RWPE1 (cell line): ENCODE measurements at regions not wholly inside any gene's neighbourhood (a gene's known extent, or its start where the extent isn't known, plus 50 kb on each side); places are given as distances from the start of the nearest gene placed in this dataset.

Source experiments
- CTCF ChIA-PET: fragments of 350-600 bp; sonication (Branson Sonifier 250); formaldehyde crosslinking; extraction: SDS; loops from one replicate; lab custom pipeline; 2021; lab: Yijun Ruan, JAX
- POLR2A ChIA-PET: fragments of 400-600 bp; formaldehyde crosslinking; extraction: SDS; loops from one replicate; lab custom pipeline; 2020; ENCODE audit warnings: antibody characterized with exemption; ENCODE audit not compliant: low non-redundant PET; lab: Yijun Ruan, JAX
- DNase-seq: peaks from one replicate; pipeline ENCODE4 v3.0.0; 2012; ENCODE audit warnings: low spot score
- H3K27ac ChIP-seq: fragments of 450-650 bp; 2 replicates; pipeline ENCODE4 v1.5.1; 2017
- TF ChIP-seq, protein P1 (sequence below): fragments of 450-650 bp; conservative IDR thresholded peaks from 2 replicates; pipeline ENCODE4 v1.5.1; 2017; ENCODE audit warnings: low read depth, mild to moderate bottlenecking

DNA sequence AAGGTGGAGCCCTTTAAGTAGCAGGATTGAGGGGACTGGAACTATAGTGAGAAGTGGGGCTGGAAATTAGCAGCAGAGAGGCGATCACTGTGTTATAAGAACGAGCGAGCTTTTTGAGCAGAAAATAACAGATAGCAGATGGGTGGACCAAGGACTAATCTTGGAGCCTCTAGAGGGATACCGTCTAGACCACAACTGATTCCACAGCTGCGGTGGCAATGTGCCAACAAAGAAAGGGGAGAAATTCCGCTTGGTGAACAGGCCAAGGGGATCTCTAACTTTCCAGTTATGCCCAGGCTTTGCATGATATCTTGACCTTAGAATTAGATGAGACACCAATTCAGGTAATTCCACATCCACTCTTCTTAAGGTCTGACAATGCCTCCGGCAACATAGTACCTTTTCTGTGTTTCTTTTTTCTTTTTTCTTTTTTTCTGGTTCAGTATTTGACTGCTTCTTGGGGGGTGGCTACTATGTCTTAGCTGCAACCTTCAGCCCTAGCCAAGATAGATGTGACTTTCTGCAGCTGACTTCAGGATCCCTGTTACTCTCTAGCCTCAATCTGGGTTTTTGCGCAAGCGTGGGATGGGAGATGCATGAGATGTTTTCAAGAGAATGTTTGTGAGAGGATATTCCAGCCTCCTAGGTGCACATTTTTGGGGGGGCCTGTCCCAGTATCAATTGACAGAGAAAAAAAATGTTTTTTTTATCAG lies 143.4 kb upstream of the CPSF6 start:
- TF ChIP-seq, protein P1, sequence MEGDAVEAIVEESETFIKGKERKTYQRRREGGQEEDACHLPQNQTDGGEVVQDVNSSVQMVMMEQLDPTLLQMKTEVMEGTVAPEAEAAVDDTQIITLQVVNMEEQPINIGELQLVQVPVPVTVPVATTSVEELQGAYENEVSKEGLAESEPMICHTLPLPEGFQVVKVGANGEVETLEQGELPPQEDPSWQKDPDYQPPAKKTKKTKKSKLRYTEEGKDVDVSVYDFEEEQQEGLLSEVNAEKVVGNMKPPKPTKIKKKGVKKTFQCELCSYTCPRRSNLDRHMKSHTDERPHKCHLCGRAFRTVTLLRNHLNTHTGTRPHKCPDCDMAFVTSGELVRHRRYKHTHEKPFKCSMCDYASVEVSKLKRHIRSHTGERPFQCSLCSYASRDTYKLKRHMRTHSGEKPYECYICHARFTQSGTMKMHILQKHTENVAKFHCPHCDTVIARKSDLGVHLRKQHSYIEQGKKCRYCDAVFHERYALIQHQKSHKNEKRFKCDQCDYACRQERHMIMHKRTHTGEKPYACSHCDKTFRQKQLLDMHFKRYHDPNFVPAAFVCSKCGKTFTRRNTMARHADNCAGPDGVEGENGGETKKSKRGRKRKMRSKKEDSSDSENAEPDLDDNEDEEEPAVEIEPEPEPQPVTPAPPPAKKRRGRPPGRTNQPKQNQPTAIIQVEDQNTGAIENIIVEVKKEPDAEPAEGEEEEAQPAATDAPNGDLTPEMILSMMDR, result no peak
- H3K27ac ChIP-seq, result no peak overlapping the region
- DNase-seq, result no peak
- ChIA-PET CTCF (interaction anchor here (0.7 kb wide), 1 partner anchor 140 kb away, joined by 4 read pairs; no protein-coding TSS in a partner anchor), POLR2A (no interaction called here)

DNA sequence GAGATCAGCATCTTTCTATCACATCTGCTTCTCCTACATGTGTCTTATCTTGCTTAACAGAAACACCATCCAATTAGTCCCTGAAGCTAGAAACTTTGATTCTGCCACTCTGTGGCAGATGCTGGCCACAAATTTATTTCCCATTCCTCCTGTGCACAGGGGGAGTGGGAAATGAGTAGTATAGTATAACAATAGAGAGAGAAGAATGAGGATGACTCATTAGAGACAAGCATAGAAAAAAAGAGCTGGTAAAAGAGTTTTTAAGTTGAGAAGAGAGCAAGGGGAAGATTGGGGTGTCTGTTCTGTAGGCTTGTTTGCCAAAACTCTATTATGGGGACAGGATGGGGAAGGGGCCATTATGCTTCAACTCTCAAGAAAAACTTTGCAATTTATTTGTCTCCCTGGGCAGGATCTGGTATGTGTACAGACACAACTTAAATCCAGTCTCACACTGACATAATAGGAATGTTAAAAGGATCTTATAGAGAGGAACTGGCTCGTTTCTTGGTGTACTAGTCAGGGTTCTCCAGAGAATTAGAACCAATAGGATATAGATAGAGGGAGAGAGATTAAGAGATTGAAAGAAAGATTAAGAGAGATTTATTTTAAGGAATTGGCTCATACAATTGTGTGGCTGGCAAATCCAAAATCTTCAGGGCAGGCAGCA lies 142.6 kb upstream of the CPSF6 start:
- peak; percentile 12 for DNase-seq

DNA sequence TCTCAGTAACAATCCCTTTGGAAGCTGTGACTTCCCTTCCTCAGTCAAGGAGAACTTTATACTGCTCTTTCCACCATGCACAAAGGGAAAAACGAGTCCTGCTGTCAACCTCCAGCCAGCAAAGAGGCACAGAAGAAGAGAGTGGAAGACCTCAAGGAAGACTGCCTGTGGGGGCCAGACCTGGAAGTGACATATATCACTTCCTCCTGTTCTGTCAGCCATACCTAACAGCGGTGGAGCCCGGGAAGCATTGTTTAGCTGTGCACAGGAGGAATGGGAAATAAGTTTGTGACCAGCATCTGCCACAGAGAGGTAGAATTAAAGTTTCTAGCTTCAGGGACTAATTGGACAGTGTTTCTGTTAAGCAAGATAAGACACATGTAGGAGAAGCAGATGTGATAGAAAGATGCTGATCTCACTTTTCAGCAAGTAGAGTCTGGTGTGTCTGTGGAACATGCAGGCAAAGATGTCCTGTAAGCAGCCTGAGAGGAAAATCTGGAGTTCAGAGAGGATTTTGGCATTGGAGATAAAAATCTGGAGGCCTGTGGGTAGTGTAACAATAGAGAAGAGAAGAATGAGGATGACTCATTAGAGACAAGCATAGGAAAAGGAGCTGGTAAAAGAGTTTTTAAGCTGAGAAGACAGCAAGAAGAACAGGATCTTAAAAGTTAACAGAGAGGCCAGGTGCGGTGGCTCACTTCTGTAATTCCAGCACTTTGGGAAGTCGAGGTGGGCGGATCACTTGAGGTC lies 141.6 kb upstream of the CPSF6 start:
- no peak for DNase-seq

More for the DNA sequence above, 142.6 kb upstream of the CPSF6 start:
- POLR2A ChIA-PET, result no interaction called here
- CTCF ChIA-PET, result interaction anchor here (0.7 to 0.8 kb wide), 2 partner anchors 141 to 258 kb away, joined by 3 to 4 read pairs; no protein-coding TSS in a partner anchor
- H3K27ac ChIP-seq, result no peak overlapping the region
- TF ChIP-seq, protein P1, result no peak

DNA sequence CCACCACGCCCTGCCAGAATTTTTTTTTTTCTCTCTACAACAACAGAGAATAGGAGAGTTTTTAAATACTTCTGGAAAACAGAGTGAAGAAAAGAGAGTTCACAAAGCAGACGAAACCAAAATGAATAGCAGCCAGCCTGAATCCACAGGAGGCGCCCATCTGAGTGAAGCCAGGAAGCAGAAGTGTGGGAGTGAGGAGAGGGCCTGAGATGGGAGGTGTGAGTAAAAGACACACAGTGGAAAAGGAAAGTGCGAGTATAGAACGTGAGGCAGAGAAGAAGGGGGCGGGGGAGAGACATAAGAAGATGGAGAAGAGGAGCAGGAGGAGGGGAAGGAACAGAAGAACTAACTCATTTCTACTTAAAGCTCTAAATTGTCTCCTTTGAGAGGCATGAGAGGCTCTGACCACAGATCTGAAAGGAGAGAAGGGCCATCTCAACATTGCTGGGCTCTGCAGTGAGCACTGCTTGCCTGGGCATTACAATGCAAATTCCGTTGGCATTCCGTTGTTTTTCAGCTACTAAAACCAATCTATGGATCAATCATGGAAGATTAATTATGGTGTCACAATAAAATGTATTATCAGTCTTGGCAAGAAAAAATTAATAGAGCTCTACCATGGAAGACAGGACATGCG lies 140.1 kb upstream of the CPSF6 start:
- ChIA-PET CTCF (no interaction called here), POLR2A (no interaction called here)
- DNase-seq, result no peak
- no peak overlapping the region for H3K27ac ChIP-seq
- TF ChIP-seq, protein P1, result no peak

More for the DNA sequence above, 141.6 kb upstream of the CPSF6 start:
- TF ChIP-seq, protein P1, result no peak
- no peak overlapping the region for H3K27ac ChIP-seq
- ChIA-PET POLR2A (no interaction called here), CTCF (interaction anchor here (0.6 kb wide), 1 partner anchor 106 kb away, joined by 3 read pairs; no protein-coding TSS in a partner anchor)

DNA sequence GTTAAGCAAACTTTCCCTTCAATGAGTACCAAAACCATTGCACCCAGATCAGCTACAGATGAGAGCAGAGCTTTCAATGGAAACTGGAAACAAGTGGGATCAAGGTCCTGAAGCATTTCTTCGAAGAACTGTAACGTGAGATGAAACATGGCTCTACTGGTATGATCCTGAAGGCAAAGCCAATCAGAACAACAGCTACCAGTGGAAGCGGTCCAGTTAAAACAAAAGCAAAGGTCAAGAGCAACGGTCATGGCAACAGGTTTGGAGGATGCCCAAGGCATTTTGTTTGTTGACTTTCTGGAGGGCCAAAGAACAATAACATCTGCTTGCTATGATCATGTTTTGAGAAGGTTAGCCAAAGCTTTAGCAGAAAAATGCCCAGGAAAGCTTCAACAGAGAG lies 137.9 kb upstream of the CPSF6 start:
- CTCF ChIA-PET, result no interaction called here
- POLR2A ChIA-PET, result no interaction called here
- DNase-seq, result no peak
- H3K27ac ChIP-seq, result no peak overlapping the region
- TF ChIP-seq, protein P1, result no peak

DNA sequence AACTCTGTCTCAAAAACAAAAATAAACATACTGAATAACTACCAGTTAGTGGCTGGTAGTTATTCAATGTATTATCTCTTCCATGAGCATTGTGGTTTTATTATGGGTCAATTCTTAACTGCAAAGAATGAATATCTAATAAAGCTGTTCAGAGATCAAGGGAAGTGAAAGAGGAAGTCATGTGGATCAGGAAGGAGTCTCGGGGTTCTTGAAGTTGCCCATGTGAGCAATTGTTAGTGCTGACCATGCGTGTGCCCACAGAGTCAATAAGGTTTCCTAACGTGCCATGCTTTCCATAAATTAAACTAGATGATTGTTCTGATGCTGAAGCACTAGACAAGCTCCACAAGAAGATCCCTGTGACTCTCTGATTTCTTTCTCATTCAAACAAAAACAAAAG lies 136.5 kb upstream of the CPSF6 start:
- no peak for DNase-seq
- no peak overlapping the region for H3K27ac ChIP-seq
- TF ChIP-seq, protein P1, result no peak
- ChIA-PET CTCF (no interaction called here), POLR2A (no interaction called here)
